ENCODE measurements at regions not wholly inside any gene's neighbourhood (a gene's known extent, or its start where the extent isn't known, plus 50 kb on each side); places are given as distances from the start of the nearest gene placed in this dataset.

GRCh38 chrX:128165884-128166408, 113.7 kb upstream of the ACTRT1 start:
- TF ChIP-seq CTCF (IDR thresholded peaks at IDR 0.05) (no peak), EZH2 (IDR thresholded peaks at IDR 0.05) (no peak)
